PFSK-1 (cell line): ENCODE measurements at regions not wholly inside any gene's neighbourhood (a gene's known extent, or its start where the extent isn't known, plus 50 kb on each side); places are given as distances from the start of the nearest gene placed in this dataset.

Experiments
- POLR2AphosphoS5 ChIP-seq: IDR thresholded peaks from 2 replicates; pipeline ENCODE4 v1.6.1; 2012; ENCODE audit warnings: low read depth, mild to moderate bottlenecking, control low read depth, low read length, moderate library complexity
- SIN3A ChIP-seq: IDR thresholded peaks from 2 replicates; pipeline ENCODE4 v1.6.1; 2012; ENCODE audit warnings: mild to moderate bottlenecking, low read length, moderate library complexity, borderline replicate concordance; ENCODE audit not compliant: insufficient read depth
- TAF1 ChIP-seq: IDR thresholded peaks from 2 replicates; pipeline ENCODE4 v1.6.1; 2012; ENCODE audit warnings: low read length, control low read depth, borderline replicate concordance; ENCODE audit not compliant: insufficient read depth
- TF ChIP-seq, protein P1 (sequence below), 2 experiments: IDR thresholded peaks; 2 replicates each; pipeline versions ENCODE4 v1.6.1 to v1.8.0; 2011 to 2012; ENCODE audit warnings: low read depth in 2 of 2, low read length in 2 of 2, control low read depth in 1 of 2, inconsistent platforms in 1 of 2, mild to moderate bottlenecking in 1 of 2, moderate library complexity in 1 of 2; ENCODE audit not compliant: insufficient read depth in 1 of 2

GRCh38 chr1:238647877-238648276 is 738.5 kb upstream of the CHRM3 start:
- TF ChIP-seq POLR2AphosphoS5 (no peak), SIN3A (no peak), TAF1 (no peak)
- TF ChIP-seq, protein P1, sequence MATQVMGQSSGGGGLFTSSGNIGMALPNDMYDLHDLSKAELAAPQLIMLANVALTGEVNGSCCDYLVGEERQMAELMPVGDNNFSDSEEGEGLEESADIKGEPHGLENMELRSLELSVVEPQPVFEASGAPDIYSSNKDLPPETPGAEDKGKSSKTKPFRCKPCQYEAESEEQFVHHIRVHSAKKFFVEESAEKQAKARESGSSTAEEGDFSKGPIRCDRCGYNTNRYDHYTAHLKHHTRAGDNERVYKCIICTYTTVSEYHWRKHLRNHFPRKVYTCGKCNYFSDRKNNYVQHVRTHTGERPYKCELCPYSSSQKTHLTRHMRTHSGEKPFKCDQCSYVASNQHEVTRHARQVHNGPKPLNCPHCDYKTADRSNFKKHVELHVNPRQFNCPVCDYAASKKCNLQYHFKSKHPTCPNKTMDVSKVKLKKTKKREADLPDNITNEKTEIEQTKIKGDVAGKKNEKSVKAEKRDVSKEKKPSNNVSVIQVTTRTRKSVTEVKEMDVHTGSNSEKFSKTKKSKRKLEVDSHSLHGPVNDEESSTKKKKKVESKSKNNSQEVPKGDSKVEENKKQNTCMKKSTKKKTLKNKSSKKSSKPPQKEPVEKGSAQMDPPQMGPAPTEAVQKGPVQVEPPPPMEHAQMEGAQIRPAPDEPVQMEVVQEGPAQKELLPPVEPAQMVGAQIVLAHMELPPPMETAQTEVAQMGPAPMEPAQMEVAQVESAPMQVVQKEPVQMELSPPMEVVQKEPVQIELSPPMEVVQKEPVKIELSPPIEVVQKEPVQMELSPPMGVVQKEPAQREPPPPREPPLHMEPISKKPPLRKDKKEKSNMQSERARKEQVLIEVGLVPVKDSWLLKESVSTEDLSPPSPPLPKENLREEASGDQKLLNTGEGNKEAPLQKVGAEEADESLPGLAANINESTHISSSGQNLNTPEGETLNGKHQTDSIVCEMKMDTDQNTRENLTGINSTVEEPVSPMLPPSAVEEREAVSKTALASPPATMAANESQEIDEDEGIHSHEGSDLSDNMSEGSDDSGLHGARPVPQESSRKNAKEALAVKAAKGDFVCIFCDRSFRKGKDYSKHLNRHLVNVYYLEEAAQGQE (IDR thresholded peaks at IDR 0.05; ENCODE audit: insufficient read depth in 1 of 2, low read depth in 2 of 2, low read length in 2 of 2): no peak
